Kidney epithelial cell (primary cell): ENCODE measurements at regions not wholly inside any gene's neighbourhood (a gene's known extent, or its start where the extent isn't known, plus 50 kb on each side); places are given as distances from the start of the nearest gene placed in this dataset.

Experiments
- DNase-seq: peaks from one replicate; pipeline ENCODE4 v3.0.0-alpha.2; 2010; ENCODE audit warnings: low read depth
- H3K27me3 ChIP-seq: 2 replicates; pipeline ENCODE4 v1.6.0; 2011; ENCODE audit warnings: low read length; ENCODE audit not compliant: control insufficient read depth, insufficient read depth
- H3K36me3 ChIP-seq: 2 replicates; pipeline ENCODE4 v1.5.1; 2011; ENCODE audit warnings: low read length; ENCODE audit not compliant: control insufficient read depth, insufficient read depth
- H3K4me3 ChIP-seq: 2 replicates; pipeline ENCODE4 v1.5.1; 2011; ENCODE audit warnings: low read depth, mild to moderate bottlenecking, control low read depth, low read length
- CTCF ChIP-seq: IDR thresholded peaks from 2 replicates; pipeline ENCODE4 v1.5.1; 2011; ENCODE audit warnings: mild to moderate bottlenecking, moderate library complexity, low read length, control low read depth, inconsistent platforms; ENCODE audit not compliant: insufficient read depth, poor library complexity, severe bottlenecking

- H3K27me3 ChIP-seq: no peaks in the 10 kb centered on the region
- DNase-seq: no peak
- no peak overlapping the region for H3K4me3 ChIP-seq
- no peak for TF ChIP-seq CTCF
- no peaks in the 10 kb centered on the region for H3K36me3 ChIP-seq
These were observed 66.2 kb downstream of the DRD1 start for GRCh38 chr5:175377816-175378215.

DNA sequence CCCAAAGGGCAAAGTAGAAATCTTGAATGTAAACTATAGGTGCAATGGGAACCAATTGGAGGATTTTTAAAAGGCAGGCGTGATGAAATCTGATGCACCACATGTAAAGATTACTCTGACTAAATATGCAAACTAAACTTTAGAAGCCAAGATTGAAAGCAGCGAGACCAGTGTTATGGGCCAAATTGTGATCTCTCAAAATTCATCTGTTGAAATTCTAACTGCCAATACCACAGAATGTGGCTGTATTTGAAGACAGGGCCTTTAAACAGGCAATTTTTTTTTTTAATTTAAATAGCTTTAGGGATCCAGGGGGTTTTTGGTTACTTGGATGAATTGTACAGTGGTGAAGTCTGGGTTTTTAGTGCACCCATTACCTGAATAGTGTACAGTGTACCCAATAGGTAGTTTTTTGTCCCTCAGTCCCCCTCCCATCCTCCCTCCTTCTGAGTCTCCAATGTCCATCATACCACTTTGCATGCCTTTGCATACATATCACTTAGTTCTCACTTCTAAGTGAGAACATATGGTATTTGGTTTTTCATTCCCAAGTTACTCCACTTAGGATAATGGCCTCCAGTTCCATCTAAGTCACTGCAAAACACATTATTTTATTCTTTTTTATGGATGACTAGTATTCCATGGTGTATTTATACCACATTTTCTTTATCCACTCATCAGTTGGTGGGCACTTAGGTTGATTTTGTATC lies 69.7 kb downstream of the DRD1 start:
- Histone ChIP-seq H3K27me3 (no peaks in the 10 kb centered on the region), H3K4me3 (no peak overlapping the region), H3K36me3 (no peaks in the 10 kb centered on the region)
- DNase-seq: no peak
- no peak for TF ChIP-seq CTCF

GRCh38 chr5:175365866-175366265 lies 78.1 kb downstream of the DRD1 start:
- TF ChIP-seq CTCF: no peak
- no peak overlapping the region for H3K4me3 ChIP-seq
- no peak for DNase-seq
- no peaks in the 10 kb centered on the region for H3K36me3 ChIP-seq
- no peaks in the 10 kb centered on the region for H3K27me3 ChIP-seq

GRCh38 chr5:175363300-175363699 lies 80.7 kb downstream of the DRD1 start:
- H3K4me3 ChIP-seq: no peak overlapping the region
- no peaks in the 10 kb centered on the region for H3K27me3 ChIP-seq
- H3K36me3 ChIP-seq: no peaks in the 10 kb centered on the region
- no peak for TF ChIP-seq CTCF
- DNase-seq: no peak

- no peak for DNase-seq
- TF ChIP-seq CTCF: no peak
- Histone ChIP-seq H3K4me3 (no peak overlapping the region), H3K27me3 (peaks cover 2% of the 10 kb centered on the region), H3K36me3 (no peaks in the 10 kb centered on the region)
These were observed 86.0 kb downstream of the DRD1 start for GRCh38 chr5:175357995-175358394.

GRCh38 chr5:175356428-175356827 lies 87.6 kb downstream of the DRD1 start:
- no peak for DNase-seq
- Histone ChIP-seq H3K4me3 (no peak overlapping the region), H3K27me3 (peaks cover 2% of the 10 kb centered on the region), H3K36me3 (no peaks in the 10 kb centered on the region)
- no peak for TF ChIP-seq CTCF
